ENCODE measurements at regions not wholly inside any gene's neighbourhood (a gene's known extent, or its start where the extent isn't known, plus 50 kb on each side); places are given as distances from the start of the nearest gene placed in this dataset.

DNA sequence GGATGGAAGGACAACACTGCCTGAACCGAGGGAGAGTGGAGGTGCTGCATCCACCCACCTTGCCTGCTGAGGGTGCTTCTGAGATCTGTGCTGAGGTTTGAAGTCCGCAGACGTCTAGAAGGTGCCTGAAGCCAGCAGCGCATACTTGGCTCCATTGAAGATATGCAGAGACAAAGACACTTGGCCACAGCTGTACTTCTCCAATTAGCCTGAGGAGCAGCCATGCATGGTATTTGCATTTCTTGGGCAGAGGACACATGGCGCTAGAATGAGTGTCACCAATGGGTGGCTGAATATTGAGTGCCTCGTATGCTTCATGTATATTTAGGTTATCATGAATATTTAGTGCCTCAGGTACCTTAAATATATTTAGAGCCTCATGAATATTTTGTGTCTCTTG, 128.7 kb upstream of the ATP6AP2 start:
- no peak for DNase-seq (ENCODE audit: low spot score)

DNA sequence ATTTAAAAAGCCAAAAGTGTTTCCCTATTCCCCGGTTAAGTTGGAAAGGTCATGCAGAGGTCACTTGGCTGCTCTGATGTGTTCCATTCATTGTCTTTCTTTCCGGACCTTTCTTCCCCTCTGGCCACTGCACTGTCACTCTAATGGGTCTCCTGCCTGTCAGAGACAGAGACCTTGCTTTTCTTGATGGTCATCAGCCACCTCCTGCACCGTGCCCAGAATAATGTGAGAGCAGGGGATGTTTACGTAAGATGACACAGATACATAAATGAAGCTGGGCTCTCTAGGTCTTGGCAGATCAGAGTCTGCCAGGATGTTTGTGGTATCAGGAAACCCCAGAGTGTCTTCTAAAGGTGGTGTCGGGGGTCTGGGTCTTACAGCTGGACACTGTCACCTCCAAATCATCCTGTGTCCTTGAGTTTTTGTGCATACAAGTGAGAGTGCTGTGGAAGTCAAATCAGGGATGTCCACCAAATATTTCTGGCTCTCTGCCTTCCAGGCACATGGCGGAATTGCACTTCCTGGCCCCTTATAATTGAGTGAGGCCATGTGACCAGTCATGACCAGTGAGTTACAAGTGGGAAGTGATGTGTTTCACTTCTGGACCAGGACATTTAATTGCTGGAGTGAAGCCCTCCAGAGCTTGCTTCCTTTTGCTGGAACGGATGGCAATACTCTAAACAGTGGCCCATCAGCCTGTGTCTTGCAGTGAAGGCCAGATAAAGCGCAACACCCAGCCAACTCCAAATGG, 130.6 kb upstream of the ATP6AP2 start:
- DNase-seq (ENCODE audit: low spot score) = no peak

DNA sequence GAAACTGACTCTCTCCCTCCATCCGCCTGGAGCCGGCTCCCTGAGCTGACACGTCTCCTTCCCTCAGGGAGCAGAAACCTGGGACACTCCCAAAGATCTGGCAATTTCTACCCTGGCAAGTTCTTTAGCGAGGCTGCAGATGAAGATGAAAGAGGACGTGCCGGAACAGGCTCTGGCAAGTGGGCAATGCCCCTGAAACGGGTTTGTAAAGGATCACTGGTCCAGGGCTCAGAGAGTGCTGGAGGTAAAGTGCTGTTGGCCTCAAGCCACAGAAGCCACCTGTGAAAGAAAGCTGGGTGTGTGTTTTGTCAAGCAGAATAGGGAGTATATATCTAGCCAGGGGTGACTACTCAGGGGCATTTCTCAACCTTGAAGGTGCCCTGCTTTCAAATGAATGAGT, 131.4 kb upstream of the ATP6AP2 start:
- no peak for DNase-seq (ENCODE audit: low spot score)

DNA sequence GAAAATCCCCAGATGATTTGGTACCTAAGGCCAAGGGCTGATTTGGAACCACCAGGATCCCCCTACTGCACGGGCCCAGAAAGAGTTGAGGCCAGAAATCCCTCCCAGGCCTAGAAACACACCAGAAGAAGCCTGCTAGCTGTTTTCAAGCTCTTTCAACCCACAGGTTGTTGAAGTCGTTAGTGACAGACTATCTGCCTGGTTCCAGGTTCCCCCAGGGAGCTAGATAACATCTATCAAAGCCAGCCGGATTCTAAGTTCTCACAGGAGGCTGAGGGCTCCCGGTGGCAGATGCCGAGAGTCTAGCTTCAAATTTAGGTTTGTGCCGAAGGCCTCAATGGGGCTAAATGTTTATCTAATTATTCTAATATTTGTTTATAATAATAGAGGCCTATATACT, 132.0 kb upstream of the ATP6AP2 start:
- no peak for DNase-seq (ENCODE audit: low spot score)

DNA sequence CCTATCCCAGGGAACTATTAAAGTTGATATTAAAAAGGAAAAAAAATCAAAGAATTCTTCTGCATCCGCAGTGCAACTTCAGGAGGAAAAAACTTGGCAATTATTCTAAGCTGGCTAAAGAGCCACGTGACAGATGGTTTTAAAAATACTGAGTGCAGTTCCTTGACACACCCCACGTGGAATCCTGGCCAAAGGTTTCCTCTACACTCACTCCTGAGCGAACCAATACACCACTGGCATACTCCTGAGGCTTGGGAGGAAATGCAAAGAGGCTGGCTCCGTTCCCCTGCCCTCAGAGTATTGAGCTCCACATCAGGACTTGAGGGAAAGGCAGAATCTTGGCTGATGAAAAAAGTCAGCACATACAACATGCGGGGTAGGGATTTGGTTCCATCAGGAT, 133.8 kb upstream of the ATP6AP2 start:
- DNase-seq (ENCODE audit: low spot score) = no peak

DNA sequence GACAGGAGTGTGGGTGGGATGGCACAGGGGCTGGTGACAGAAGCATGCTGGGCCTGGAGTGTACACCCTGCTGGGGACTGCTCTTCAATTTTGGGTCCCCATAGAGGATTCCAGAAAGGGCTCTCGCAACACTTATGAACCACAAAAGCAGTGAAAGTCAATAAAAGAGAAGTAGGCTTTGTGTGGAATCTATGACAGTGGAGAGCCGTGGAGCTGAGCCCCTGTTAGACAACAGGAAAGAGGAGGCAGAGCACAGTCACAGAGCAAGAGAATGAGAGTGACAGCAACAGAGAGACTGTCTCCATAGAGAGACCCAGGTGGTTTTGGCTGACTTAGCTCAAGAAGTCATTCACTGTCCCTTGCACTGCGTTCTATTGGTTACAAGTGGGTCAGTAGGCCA, 135.1 kb upstream of the ATP6AP2 start:
- DNase-seq (ENCODE audit: low spot score) = no peak

DNA sequence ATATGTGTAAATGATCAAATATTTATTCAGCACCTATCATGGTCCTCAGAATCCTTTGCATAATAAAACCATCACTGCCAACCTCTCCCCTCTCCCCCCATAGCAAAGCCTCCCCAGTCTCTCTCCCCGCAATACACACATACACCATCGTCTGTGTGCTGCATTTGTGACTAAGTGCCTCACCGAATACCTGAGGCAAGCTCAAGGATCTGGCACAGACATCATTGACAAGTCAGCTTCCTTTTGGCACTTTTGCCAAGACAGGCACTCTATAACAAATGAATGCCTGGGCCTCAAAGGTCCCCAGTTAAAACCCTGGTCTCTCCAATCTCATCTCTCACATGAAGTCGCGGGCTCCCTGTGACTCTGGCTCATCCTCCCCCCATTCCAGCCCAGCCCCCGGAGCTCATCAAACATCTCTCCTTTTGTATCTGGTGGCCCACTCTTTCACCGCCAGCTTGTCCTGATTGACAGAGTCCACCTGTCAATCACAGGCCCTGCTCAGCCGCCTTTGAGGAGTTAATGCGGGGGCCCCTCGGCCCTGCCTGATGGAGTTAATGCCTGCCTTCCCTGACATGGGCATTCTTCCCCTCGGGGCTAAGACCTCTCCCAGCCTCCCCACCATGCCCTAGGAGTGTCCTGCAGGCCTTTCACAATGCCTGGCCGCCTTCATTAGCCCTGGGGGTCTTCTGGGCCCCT, 135.8 kb upstream of the ATP6AP2 start:
- no peak for DNase-seq (ENCODE audit: low spot score)

DNA sequence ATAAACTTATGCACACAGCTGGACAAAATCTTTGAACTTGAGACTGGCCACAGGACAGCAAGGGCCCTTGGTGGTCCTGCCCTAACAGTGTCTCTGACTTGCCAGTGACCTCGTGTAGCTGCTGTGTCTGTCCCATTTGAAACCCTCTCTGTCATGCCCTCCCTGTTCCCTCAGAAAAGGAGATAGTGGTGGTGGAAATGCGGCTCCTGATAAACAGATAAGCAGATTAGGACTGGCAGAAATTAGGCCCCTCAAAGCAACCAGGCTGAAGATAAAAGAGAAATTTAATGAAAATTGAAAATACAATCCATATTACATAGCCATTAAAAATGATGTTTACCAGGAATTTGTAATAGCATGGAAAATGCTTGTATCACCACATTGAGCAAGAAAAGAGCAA, 136.6 kb upstream of the ATP6AP2 start:
- DNase-seq (ENCODE audit: low spot score) = no peak

DNA sequence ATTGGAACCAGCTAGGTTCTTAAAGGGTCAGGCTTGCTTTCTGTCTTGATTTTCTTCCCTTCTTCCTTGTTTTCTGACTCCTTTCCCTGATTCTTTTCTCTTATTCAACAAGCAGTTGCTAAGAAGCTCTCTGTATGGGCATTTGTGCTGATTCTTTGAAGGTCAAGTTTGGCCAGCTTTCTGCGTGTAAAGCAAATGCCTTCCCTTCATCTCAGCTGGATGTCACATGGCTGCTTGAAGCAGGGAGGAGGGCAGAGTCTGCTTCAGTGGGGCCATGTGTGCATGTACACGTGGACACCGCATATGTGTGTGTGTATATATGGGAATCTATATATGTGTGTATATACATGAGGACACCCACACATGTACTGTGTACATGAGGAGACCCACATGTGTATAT, 139.9 kb upstream of the ATP6AP2 start:
- DNase-seq (ENCODE audit: low spot score) = no peak

DNA sequence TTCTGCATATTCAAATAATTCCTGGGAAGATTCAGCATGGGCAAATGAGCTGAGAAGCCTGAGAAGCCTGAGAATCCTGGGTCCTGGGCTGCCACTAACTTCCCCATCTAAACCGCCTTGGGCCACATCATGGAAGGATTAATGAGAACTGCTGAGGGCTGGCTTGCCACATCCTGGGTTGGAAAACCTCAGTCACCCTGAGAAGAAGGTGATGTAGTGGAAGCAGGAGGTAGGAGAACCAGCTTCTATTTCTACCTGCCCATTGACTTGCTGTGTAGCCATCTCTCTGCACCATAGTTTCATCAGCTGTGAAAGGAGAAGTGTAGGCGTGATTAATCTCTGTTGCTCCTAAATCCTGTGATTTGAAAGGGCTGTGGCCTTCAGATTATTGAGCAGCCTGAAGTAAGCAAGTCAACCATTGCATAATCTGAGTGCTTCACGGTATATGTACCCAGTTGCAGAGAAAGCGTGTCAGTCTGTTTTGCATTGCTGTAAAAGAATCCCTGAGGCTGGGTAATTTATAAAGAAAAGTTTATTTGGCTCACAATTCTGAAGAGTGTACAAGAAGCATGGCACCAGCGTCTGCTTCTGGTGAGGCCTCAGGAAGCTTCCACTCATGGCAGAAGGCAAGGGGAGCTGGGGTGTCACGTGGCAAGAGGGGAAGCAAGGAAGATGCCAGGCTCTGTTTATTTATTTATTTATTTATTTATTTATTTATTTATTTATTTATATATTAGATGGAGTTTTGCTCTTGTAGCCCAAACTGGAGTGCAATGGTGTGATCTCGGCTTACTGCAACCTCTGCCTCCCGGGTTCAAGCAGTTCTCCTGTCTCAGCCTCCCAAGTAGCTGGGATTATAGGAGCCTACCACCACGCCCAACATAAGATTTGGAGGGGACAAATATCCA, 140.9 kb upstream of the ATP6AP2 start:
- DNase-seq (ENCODE audit: low spot score) = no peak

DNA sequence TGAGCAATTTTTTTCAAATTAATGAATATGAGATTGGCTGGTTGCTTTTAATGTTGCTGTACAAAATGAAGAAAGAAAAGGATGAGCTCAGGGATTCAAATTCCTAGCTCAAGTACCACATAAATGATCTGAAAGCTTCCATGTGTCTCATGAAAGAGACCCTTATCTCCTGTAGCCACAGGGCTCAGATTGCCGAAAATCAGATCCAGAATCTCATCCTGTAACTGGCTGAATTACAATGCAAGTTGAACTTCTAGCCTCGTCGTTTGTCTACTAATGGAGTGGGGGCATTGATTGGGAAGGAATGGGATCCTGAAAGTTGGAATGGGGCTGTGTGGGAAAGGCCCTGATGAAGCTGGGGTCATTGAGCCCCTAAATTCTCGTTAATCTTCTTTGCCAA, 143.4 kb upstream of the ATP6AP2 start:
- no peak for DNase-seq (ENCODE audit: low spot score)

DNA sequence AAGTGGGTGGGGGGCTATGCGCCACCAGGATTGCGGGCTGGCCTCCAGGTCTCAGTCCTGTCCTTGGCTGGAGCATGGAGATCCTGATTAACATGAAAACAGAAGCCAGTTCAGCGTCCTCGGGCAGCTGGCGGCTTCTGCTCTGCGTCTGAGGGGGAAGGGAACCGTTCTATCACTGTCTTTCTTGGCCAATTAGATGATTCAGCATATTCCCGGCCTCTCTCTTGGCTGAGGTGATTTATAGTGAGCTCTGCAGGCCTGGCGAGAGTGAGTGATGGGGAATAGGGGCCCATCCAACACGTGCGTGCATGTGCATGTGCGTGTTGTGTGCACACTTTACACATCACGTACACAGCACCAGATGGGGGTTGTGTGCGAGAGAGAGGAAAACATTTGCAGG, 145.8 kb upstream of the ATP6AP2 start:
- DNase-seq (ENCODE audit: low spot score) = no peak

DNA sequence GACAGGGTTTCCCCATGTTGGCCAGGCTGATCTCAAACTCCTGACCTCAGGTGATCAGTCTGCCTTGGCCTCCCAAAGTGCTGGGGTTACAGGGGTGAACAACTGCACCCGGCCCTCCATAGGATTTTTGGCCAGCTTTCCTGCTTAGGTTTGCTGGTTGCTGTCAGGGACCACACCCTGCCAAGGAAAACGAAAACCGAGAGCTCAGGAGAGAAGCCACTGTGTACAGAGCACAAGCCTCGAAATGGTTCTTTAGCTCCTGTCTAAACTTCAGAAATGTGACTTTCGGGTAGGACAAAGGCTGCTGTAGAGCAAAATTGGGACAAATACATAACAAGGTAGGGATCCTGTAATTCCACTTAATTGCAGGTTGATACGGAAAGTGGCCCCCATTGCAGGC, 146.3 kb upstream of the ATP6AP2 start:
- no peak for DNase-seq (ENCODE audit: low spot score)

DNA sequence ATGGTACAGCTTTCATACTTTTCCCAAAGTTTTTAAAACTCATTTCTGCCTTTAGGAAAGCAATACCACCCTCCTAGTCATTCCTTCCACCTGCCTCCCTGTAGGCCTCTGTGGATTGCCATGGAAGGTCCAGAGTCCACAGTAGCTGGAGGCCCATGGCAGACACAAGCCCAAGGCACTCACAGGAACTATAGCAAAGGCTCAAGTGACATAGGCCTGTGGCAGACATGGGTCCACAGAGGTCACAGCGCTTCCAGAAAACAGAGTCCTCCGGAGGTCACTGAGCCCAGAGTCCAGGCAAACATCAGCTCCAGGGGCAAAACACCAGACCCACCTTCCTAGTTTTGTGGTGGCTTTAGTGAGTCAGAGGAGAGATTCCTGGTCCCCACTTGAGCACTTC, 147.6 kb upstream of the ATP6AP2 start:
- DNase-seq (ENCODE audit: low spot score) = no peak

DNA sequence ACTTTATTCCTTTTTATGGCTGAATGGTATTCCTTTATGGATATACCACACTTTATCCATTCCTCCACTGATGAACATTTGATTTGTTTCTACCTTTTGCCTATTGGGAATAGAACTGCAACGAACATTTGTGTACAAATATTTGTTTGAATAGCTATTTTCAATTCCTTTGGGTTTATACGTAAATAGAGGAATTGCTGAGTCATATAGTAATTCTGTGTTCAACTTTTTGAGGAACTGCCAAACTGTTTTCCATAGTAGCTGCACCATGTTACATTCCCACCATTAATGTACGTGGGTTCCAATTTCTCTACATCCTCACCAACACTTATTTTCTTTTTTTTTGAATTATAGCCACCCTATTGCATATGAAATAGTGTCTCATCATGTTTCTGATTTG, 156.5 kb upstream of the ATP6AP2 start:
- DNase-seq (ENCODE audit: low spot score) = no peak

DNA sequence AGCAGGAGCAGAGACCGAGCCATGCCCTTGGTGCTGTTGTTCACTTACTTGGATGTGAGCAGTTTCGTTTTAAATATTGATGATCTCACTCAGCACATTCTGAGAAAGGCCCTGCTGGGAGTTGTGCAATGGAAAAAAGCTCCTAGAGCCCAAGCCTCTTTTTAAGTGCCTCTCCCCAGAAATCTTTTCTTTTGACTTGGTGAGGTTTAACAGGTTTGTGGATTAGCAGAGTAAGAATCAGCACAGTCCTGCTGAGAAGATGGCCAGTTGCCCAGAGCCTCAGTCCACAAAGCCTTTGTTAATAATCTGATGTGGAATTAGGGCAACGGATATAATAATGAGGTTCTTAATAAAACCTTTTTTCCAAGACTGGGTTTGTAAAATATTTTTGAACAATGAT, 157.5 kb upstream of the ATP6AP2 start:
- DNase-seq (ENCODE audit: low spot score) = no peak

DNA sequence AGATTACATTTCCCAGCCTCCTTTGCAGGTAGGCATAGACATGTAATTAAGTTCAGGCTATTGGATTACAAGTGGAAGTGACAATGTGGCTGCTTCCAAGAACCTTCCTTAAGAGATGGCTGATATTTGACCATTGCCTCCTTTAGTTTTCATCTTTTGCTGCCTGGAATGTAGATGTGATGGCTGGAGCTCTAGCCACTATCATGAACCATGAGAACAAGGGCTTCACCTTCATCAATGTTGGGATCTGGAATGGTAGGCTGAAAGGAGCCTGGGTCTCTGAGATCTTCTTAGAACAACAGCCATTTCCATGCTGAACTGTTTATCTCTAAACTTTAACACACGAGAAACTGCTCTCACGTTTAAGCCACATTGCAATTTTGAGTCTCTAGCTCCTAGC, 158.7 kb upstream of the ATP6AP2 start:
- DNase-seq (ENCODE audit: low spot score) = no peak

DNA sequence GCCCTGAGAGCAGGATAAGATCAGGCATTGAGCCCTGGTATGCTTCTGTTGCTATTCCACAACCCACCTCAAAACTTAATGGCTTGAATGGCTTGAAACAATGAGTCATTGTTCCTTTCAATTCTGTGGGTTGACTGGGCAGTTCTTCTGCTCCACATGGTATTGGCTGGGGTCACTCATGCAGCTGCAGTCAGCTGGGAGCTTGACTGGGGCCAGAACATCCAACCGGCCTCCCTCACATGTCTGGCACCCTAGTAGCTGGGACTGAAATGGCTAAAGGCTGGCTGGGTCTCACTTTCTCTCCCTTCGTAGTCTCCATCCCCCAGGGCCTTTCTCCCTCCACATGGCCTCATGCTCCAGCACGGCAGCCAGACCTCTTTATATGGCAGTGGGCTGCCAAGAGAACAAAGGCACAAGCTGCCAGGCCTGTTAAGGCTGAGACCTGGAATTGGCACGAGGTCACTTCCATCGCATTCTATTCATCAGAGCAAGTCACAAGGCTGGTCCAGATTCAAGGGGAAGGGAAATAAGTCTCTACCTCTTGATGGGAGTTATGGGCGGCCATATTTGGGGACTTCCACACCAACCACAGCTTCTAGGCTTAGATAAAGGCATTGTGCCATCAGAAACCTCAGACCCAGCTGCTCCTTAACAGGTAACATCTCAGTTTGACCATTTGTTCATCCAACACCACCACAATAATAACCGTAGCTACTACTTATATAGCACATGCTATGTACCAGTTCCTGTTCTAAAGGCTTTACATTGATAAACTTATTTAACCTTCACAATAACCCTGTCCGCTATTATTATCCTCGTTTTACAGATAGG, 159.7 kb upstream of the ATP6AP2 start:
- peak; percentile 58 for DNase-seq (ENCODE audit: low spot score)

DNA sequence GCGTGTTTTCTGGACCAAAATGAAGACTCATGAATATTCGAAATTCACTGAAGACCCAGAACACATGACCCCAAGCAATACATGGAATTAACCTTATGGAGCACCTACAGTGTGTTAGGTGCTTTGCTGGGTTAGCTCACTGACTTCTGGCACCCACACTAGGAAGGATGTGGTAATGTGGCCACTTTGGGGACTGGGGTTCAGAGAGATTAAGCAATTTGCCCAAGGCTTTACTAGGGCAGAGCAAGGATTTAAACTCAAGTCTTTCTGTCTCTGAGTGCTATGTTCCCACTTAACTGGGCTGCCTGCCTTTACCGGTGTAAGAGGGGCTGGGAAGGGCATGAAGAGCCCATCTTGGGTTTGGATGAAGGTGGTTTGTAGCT, 162.0 kb upstream of the ATP6AP2 start:
- no peak for DNase-seq (ENCODE audit: low spot score)

DNA sequence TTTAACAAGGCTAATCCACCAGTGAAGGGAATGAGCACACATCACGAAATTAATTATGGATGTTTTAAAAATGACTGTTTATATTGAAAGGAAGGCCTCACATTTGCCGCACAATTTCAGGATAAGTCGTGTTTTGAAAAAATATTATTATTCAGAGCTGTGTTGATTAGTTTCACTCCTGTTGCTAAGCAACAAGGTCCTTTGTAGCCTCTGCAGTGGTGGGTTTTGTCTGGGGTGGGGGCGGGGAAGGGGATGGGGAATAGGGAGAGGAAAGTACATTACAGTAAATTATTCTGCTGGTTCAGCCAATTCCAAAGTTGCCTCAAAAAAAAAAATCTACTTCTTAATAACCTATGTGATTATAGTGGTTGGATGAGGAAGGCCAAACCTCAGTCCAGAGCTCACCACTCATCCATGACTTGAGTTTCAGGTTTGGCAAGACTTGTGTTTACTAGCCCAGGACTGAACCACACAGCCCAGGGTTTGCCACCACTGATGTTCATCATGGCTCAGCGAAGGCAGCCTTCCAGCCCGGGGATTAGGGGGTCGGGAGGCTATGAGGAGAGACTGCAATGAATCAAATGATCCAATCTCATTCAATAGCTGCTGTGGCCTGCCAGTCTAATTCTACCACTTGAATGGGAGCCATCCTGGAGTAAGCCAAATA, 162.5 kb upstream of the ATP6AP2 start:
- DNase-seq (ENCODE audit: low spot score) = no peak

DNA sequence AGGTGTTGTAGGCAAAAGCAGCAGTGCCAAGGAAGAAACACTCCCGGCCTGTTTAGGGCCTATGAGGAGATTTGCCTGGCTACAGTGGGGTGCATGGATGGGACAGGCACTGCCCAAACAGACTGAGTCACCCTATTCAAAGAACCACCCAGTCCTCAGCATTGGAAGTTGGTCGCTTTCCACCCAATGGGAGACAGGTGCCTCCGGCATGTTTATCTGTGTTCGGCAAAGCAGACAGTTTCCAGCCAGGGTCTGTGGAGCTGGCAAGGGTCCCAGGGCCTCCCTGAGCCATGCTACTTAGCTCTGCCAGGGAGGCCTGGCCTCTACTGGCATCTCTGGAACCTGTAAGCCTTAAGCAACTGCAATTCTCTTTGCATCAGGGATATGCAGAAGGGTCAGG, 165.1 kb upstream of the ATP6AP2 start:
- no peak for DNase-seq (ENCODE audit: low spot score)

DNA sequence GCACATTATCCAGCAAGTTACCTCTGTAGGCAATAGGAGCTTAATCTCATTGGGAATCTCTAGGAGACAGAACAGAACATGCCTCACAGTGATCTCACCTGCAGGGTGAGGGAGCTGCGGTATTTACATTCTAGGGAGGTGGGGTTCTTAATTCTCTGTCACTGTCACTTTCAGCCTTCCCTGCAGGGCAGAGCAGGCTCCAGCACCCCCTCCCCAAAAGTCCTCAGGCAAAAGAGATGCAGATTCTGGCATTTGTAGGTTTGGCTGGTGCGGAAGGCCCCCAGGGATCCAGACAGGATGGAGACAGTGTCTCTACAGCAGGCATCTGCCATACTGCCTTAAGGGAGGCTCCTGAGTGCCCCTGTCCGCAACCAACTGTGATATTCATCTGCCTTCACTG, 166.4 kb upstream of the ATP6AP2 start:
- DNase-seq (ENCODE audit: low spot score) = no peak
